DMS79 (cell line): ENCODE measurements at regions not wholly inside any gene's neighbourhood (a gene's known extent, or its start where the extent isn't known, plus 50 kb on each side); places are given as distances from the start of the nearest gene placed in this dataset.

Experiments
- DNase-seq: peaks from one replicate; lab custom pipeline; 2025; lab: John Stamatoyannopoulos, UW

DNA sequence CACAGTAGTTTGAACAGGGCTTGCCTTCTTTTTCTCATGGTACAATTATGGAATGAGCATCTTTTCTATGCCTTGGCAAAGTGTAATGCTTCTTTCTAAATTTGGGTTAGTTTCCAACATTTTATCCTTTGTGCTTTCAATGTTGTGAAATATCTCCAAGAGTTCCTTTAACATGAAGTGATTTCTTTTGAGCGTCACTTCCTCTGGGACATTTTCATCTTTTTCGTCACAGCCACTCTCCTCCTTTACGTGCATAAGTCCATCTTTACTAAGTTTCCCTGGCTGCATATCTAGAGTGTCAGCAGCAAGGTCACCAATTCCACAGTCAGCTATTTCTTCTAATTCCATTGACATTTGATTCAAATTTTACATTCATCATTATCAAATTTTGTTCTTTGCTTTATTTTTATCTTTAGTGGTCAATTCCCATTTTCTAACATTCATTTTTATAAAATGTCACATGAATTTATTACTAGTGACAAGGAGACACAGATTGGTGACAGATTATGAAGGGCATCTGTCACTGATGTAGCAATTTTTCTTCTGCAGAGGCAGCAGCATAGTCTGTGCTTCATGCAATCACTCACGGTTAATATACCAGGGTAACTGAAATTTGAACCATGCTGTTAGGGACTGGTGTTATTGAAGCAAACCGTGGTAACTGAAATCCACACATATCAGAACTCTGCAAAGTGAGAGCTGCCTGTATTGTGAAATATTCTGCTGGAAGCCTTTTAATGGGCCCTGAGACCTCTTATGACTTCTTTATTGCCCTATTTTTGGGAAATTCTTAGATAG is 126.5 kb upstream of the THBS1 start:
- DNase-seq: no peak

DNA sequence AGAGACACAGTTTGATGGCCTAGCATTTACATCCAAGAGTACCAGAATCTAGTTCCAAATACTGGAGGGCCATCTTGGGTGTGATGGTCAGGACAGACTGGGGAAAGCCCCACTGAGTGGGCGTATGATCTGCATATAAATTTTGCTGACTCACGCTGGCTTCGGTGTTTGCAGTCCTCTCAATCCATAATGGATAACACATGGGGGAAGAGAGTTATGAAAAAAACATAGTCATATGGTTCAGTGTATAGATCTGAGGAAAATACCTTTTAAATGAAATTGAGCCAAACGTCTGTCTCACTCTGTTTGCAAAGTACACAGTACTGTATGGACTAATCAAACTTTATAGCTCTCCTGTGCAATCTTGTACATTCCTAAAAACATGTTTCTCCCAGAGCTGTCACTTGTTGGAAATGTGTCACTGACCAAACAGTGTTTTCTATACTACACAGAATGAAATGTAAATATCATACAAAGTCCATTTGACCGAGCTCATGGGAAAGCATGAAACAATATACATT is 125.3 kb upstream of the THBS1 start:
- no peak for DNase-seq

DNA sequence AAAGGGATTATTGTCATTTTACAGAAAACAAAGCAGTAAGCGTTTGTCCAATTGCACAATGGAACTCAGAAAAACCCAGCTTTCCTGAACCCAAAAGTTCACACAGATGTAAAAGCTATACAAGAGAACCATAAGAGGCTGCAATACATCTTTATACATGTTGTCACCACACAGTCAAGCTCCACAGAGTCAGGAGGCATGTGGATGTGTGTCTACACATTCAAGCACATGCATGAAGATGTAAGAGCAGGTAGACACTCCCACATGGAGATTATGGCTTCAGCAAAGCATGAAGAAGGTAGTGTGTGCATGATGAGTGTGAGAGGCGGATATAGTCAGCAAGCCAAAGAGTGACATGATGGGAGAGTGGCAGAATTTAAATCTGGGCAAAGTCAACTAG is 124.7 kb upstream of the THBS1 start:
- no peak for DNase-seq

DNA sequence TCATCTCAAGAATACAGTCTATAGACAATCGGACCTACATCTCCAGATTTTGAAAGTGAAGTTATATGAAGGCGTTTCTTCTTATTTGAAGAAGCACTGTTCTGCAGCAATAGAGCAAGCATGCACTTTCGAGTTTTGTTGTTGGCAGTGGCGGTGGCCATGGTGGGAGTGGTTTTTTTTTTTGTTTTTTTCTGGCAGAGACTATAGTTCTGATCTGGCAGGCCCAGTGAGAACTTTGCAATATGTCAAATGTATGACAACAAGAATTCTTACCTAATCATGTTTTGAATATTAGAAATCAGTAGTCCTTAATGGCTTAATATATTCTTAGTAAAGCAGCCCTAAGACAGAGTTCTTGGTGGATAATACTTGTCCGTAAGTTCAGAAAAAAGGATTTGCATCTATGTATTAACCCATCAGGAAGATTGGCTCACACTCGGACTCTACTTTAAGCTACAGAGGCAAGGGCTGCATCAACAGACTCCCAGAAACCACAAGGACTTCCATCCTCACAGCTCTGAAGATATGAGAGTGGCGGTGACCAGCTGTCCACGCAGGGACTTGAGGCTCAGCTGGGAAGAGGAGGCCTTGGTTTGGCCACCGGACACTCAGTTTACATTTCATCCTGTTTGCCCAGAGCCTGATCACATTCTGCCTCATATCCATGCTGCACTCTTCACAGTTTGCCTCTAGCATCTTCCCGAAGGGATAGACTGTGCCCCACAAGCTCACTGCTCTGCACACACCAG is 124.1 kb upstream of the THBS1 start:
- no peak for DNase-seq

DNA sequence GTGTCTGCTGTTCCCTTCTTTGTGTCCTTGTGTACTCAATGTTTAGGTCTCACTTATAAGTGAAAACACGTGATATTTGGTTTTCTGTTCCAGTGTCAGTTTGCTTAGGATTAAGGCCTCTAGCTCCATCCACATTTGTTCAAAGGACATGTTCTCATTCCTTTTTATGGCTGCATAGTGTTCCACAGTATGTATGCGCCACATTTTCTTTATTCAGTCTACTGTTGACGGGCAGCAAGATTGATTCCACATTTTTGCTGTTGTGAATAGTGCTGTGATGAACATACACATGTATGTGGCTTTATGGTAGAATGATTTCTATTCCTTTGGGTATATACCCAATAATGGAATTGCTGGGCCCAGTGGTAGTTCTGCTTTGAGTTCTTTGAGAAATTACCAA is 122.7 kb upstream of the THBS1 start:
- DNase-seq: no peak

DNA sequence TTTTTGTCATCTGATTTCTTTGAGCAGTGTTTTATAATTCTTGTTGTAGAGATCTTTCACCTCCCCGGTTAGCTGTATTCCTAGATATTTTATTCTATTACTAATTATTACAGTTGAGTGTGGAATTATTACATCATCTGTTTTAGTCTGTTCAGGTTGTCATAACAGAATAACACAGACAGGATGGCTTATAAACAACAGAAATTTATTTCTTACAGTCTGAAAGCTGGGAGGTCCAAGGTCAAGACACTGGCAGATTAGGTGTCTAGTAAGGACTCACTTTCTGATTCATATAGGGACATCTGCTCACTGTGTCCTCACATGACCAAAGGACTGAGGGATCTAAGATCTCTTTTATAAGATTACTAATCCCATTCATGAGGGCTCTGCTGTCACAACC is 121.3 kb upstream of the THBS1 start:
- no peak for DNase-seq

DNA sequence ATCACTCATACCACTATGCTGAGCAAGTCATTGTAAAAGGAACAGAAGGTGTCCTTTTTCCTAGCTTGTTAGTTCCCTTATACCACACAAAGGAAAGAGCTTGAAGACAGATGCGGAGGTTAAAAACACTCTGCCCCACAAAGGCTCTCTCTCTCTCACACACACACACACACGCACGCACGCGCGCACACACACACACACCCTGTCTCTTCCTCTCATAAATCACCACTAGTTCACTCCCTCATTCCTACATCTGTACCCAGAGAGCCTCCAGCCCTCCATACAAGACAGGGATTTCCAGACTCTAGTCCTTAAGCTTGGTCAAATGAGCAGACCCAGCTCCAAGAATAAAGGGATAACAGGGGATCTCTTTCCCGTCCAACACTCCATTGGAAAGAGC is 120.1 kb upstream of the THBS1 start:
- no peak for DNase-seq

DNA sequence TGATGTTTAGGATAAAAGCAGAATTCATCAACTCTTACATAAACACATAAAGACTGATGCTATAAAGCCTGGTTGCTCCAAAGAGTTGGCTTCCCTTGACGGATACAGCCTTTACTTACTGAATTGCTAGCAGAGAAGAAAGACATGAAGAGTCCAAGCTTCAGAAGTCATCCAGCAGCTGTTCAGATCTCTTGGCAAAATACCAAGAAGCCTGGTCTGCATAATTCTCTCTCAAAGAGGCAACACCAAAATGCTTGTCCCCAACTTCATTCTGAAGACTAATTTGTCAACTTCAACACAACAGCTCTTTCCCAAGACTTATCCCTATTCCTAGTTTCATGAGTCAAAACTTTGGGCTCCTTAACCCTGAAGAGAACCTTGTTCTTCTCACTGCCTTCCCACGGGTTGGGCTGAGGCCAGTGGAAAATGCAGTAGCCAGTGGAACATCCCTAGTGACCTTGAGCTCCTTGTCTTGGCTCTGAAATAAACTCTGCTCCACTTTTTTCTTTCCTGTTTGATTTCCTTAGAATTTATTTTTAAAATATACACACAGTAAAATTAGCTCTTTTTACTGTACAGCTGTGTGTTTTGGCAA is 119.2 kb upstream of the THBS1 start:
- no peak for DNase-seq

DNA sequence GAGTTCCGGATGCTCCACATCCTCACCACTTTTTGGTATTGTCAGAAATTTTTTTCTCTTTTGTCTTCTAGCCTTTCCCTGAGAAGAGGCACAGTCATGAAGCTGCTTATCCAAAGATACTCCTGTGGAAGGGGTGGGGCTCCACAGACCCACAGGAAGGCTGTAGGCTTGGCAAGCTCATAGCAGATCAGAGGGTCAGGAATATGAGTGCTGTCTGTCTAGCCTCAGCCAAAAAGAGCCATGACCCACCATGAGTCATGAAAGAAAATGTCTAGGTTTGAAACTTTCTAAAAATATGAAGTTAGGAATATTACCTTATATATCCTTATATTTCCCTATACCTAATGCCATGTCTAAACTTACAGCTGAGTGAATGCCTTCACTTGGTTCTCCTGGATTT is 118.2 kb upstream of the THBS1 start:
- no peak for DNase-seq

DNA sequence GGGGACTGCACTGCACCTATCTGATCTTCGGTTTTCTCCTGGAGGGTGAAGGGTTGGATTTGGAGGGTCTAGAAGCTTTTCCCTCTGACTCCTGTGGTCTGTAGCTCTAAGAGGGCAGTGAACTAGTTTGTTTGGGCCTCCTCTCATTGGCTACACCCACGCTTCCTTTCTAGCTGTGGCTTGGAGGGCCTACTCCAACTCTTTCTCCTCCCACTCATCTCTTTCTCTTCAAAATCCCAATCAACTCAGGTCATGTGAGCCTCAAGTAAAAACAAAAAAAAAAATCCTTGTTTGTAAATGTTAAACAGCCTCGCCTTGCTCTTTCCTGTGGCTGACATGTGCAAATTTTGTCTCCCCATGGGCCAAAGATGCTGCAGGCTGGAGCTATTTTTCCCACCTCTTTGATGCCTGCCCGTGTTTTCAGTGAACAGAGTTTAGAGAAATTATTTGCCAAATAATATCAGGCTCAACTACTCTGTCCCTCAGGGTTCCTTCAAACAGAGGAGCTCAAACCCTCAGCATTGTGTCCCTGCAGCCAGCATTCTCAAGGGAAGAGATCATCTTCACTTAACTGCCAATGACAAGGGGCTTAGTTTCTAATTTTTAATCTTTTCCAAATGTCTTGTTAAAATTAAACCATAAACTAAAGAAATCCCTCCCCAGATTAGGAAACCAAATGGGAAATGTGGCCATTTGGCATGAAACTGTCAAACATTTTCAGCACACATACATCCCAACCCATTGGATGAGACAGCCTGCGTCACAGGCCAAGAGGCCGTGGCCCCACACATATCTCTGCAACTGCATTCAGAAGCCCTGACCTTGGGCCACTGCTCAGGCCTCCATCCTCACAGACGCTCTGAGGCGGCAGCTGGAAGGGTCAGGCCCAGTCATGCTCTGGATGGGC is 114.8 kb upstream of the THBS1 start:
- no peak for DNase-seq

DNA sequence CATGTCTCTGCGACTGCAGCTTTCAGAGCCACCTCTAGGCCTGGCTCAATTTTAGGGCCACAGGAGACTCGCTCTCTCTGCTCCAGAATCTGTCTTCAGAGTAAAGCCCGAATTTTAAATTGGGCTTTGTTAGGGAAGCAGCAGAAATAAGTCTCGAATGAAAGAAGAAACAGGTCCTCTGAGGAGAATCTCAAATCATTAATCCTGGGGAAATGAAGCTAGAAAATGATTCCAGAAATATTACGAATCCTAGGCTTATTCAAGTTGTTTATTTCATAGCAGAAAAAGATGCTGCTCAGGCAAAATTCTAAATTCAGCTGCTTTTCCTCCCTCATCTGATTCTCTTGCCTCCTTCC is 114.2 kb upstream of the THBS1 start:
- no peak for DNase-seq

DNA sequence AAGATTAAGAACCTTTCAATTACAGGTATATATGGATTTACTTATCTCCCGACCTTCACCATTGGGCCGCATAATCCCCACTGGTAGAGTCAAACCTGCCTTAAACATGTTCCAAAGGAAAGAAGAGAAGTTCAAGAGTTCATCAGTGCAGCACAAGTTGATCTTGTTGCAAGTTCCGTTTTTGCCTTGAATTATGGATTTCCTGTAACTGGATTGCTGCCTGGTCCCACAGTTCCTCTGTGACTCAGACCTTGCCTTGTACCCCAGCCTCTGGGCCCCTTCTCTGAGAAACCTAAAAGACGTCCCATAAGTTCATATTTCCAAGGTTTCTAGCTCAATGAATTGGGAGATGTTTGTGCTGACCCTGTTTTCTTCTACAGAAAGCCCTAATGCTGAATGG is 112.5 kb upstream of the THBS1 start:
- DNase-seq: no peak

DNA sequence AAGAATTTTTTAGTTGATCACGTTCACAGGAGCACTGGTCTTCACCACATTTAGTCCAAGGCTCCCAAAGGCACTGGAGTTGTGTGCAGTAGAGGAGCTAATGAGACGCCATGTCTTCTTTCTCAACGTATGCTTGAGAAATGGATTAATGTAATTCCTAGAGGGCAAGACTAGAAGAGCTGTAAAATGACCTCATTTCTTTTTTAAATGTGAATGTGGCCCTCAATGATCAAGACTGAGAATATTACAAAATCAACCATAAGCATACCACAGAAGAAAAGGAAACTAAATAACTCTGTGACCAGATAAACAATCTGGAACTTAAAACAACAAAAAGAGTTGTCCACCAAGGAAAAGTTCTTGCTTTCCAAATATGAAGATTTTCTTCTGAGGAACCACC is 112.1 kb upstream of the THBS1 start:
- DNase-seq: no peak

DNA sequence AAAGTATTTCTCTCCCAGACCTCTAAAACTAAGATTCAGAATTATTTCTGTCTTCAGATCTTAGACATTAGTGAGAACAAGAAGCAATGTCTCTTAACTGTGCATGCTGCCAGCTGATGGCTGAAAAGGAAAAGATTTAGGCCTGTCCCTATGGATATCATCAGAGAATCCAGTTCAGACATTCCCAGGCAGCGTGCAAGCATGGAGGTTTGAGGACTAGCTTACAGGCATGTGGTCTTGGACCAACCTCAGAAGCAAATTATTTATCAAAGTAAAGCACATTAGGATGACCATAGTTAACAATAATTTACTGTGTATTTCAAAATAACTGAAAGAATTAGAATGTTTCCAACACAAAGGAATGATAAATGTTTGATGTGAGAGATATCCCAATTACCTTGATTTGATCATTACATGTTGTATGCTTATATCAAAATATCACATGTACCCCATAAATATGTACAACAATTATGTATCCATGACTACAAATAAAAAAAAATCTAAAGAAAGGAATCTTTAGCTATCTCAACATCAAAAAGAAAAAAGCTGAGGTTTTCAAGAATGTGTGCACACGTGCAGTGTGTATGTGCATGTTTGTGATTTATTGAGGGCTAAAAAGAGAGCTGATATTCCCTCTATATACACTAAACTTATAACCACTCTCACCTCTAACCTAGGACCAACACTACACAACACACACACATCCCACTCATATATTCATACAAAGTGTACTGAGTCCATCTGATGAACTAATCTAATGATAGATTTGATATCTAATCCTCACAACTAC is 108.9 kb upstream of the THBS1 start:
- DNase-seq: no peak

DNA sequence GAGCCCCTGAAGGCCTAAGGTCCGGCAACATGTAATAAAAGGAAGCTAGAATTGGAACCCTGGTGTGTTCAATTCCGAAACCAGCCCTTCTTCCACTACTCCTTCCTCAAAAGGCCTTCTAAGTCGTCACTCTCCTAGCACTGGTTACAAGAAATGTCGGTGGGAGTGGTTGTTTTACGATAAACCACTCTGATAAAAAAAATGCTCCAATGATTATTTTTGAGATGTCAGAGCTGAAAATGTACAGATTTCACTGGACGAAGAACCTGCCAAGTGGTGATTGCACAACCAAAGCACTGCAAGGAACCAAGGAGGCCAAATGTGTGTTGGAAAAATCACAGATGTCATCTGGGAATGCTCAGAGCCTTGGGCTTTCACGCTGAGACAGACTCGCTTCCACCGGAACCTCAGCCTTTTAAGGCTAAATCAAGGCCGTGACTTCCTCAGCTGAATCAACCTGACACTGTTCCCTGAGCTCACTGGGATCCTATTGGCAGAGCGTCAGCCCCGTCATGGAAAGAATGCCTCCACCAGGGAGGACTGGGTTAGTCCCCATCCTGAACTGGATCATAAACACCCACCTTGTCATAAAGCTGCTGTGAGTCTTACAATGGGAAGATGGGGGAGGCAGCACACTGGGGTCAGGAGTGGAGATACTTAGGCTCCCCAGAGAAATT is 108.1 kb upstream of the THBS1 start:
- no peak for DNase-seq

DNA sequence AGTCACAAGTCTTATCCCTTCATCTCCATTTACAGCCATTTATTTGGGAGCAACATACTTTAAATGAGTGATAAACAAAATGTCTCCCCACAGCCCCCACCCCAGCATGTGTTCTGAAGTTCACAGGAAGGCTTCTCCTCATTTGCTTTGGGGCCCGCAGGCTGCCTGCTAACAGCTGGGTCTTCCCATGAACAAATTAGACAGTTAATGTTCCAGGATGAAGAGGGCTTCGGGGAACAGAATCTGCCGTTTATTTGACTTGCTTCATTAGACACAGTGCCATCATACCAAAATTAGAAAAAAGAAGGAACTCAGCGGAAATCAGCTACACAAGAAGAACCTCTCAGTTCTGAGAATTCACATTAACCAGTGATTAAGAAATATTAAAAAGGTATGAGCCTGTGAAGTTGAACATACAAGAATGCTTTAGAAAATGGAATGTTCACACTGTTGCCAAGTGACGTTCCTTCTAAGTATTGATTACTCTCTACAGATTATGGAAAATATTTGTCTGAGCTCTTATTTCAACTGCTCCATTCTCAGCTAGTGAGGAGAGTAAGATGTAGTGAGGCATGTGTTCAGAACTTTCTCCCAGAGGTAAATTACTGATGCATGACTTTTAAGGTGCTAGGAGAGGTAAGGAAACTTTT is 107.5 kb upstream of the THBS1 start:
- no peak for DNase-seq

DNA sequence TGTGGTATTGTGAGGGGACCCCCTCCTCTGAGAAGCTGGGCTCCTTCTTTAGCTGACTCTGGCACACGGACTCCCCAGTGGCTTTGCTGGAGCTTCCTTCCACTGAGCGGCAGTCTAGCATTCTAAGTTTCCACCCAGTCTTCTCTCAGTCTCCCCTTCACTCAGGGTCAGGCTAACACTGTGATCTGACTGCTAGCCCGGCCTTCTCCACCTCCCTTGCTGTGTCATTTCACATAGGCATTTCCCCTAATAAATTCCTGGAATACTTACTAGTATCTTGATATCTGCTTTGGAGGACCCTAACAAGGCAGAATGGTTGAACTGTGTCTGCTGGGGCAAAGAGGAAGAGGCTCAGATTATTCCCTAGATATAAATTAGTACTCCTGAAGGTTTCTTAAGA is 106.2 kb upstream of the THBS1 start:
- DNase-seq: no peak

DNA sequence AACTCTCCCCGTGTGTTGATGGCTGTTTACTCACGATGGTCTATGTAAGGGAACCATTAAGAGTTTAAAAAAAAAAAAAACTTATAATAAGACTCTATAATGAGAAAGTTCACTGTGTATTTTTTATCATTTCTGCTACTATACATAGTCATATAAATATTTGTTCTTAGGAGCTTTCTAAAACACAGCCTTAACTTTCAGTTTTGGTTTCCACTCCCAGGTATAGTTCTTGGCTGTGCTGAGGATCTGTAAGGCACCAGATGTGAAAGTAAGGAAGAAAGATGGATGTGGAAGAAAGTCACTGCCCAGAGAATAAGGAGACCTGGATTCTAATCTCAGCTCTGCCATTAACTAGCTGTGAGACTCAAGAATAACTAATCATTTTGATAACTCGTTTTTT is 101.9 kb upstream of the THBS1 start:
- no peak for DNase-seq

DNA sequence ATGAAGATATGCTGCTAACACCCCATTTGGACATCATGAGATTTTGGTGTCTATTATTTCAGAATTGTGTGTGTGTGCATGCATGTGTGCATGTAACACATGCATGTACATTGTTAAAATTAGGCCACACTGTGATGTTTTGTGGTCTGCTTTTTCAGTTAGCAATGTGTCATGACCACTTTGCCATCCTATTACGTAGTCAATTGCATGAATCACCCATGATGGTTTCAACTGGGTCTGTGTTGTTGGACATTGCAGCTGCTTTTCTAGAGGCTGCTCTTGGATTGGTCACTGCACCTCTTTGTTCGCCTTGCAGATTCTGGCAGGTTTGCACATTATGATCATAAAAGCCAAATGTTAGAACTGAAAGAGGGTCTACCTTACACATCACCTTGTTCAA is 101.0 kb upstream of the THBS1 start:
- DNase-seq: no peak

DNA sequence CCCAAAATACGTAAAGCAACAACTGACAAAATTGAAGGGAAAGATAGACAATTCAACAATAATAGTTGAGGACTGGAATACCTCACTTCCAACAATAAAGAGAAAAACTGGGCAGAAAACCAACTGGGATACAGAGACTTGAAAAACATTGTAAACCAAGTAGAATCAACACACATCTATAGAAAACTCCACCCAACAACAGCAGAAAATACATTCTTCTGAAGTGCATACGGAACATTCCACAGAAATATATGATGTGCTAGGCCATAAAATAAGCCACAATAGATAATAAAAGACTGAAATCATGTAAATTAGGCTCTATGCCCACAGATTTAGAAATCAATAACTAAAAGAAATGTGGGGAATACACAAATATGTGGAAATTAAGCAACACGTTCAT is 98.4 kb upstream of the THBS1 start:
- no peak for DNase-seq
